ENCODE measurements at regions not wholly inside any gene's neighbourhood (a gene's known extent, or its start where the extent isn't known, plus 50 kb on each side); places are given as distances from the start of the nearest gene placed in this dataset.

DNA sequence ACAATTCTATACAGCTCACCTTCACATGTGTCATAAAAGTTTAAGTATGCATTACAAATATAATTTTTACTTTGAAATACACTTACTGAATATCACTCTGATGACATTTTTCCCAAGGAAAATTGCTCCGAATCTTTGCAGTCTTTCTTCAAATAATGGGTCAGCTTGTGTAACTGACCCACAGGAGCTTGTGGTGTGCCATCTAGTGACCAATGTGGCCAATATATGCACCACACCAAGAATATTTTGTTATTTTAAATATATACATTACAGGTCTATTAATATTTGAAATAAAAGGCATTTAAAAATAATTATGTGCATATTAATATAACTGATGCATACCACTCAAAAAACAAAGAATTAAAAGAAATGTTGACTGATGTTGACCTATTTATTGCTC, 271.4 kb downstream of the TBX15 start:
- DNase-seq: no peak

GRCh38 chr1:118711356-118711755, 276.8 kb downstream of the TBX15 start:
- no peak for DNase-seq

DNA sequence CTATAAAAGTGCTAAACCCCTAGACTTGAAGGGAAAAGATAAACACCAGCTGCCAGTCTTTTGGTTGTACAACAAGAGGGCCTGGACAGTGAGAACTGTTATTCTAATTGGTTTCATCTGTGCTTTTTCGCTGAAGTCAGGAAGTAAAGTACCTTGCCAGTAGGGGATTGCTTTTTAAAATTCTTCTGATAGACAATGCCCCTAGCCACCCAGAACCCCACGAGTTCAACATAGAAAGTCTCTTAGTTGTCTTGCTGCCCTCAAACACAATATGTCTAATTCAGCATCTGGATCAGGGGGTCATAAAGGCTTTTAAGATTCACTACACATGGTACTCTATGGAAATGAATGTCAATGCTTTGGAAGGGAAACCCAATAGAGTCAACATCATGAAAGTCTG, 289.2 kb downstream of the TBX15 start:
- DNase-seq: no peak

DNA sequence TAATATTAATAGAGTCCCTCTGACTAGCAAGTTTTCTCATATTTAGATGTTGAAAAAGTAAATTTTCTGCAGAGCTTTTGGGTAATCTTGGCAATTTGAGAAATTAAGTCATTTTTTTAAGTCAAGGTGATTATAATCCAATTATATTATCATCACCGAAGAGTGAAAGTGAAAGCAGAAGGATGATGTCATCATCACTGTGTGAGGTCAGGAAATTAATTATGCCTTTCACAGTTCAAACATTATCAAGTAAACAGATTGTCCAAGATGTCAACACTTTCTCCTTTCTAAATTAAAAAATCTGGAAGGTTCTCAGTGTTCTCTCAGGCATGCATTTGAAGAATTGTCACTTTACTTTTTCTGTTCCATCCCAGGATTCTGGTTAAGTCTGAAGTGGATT, 296.0 kb downstream of the TBX15 start:
- DNase-seq: no peak

DNA sequence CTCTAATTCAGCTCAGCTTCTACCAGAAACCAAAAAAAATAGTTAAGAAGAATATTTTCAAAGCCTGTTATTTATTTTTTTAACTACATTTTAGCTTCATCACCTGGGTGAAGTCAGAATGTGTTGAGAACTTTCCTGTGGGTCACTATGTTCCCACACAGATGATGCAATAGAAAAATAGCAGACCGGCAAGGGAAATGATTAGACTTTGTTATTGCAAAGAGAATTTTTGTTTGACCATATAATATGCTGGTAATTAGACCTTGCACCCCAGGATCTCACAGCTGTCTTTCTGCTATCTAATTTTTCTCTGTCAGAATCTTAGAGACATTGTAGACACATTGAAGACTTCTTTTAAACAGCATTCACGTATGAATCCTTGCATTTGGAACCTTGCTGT, 299.3 kb downstream of the TBX15 start:
- DNase-seq: no peak

- DNase-seq: no peak
Observed at GRCh38 chr1:118661769-118662320, 326.3 kb downstream of the TBX15 start.

- no peak for DNase-seq
Observed at GRCh38 chr1:118660769-118661168, 327.4 kb downstream of the TBX15 start.

- no peak for DNase-seq
Observed at GRCh38 chr1:118659646-118660045, 328.5 kb downstream of the TBX15 start.

GRCh38 chr1:118650107-118650807, 337.9 kb downstream of the TBX15 start:
- no peak for DNase-seq

GRCh38 chr1:118649369-118650106, 338.6 kb downstream of the TBX15 start:
- DNase-seq: no peak

DNA sequence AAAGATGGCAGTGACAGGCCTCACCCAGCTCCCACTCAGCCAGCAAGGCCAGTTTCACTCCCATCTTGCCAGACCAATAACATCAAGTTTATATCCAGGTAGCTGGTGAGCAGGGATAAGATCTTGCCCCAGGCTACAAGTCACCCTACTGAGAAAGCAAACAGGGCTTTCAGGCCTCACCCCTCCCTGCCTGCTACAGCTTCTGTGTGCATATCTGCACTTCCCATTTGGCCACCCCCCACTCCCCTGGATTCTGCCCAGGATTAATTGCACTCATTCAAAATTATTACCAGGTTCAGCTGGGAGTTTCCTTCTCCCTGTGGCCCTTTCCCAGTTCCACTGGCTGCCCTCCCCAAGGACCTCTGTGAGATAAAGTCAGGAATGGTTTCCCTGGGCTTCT, 352.1 kb downstream of the TBX15 start:
- DNase-seq: no peak

GRCh38 chr1:118627435-118627834, 360.7 kb downstream of the TBX15 start:
- no peak for DNase-seq

GRCh38 chr1:118621839-118622238, 366.3 kb downstream of the TBX15 start:
- no peak for DNase-seq

GRCh38 chr1:118618618-118619340, 369.4 kb downstream of the TBX15 start:
- DNase-seq: no peak

DNA sequence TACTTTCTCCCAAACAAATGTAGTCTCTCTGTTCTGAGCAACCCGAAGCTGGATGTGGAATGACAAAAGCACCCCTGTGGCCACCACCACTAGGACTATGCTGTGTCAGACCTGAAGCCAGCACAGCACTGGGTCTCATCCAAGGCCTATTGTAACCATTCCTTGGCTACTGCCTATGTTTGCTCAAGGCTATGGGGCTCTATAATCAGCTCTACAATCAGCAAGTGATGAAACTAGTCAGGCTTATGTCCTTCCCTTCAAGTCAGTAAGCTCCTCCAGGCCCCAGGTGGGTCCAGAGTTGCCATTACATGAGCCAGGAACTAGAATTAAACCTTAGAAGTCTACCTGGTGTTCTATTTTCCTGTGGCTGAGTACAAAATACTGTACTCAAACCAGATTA, 370.2 kb downstream of the TBX15 start:
- DNase-seq: no peak

- DNase-seq: no peak
Observed at GRCh38 chr1:118615066-118615465, 373.1 kb downstream of the TBX15 start.

GRCh38 chr1:118589238-118589846, 398.8 kb downstream of the TBX15 start:
- DNase-seq: no peak

- no peak for DNase-seq
Observed at GRCh38 chr1:118588566-118588965, 399.6 kb downstream of the TBX15 start.

DNA sequence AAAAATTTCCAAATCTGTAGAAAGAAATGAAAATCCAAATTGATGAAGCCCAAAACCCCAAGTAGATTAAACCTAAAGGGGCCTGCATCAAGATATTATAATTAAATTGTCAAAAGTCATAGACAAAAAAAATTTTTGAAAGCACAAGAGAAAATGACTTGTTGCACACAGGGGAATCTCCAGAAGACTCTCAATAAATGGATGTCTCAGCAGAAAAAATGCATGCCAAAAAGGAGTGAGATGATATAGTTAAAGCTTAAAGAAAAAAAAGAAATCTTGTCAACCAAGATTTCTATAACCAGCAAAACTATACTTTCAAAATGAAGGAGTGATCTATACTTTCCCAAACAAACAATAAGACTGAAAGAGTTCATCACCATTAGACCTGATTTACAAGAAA, 393.2 kb upstream of the SPAG17 start:
- no peak for DNase-seq

GRCh38 chr1:118575060-118575459, 390.0 kb upstream of the SPAG17 start:
- no peak for DNase-seq

- DNase-seq: no peak
Observed at GRCh38 chr1:118564961-118565703, 380.1 kb upstream of the SPAG17 start.
